Spleen (tissue), 11 donors: ENCODE measurements at regions not wholly inside any gene's neighbourhood (a gene's known extent, or its start where the extent isn't known, plus 50 kb on each side); places are given as distances from the start of the nearest gene placed in this dataset.
"Not testable (repeated sequence)": the region's sequence is repeated elsewhere in the genome, so short reads cannot be mapped to it uniquely, and the experiment has no call there.

Experiments
- DNase-seq: peaks from one replicate; pipeline ENCODE4 v3.0.0-alpha.2; 2020
- H3K27ac ChIP-seq, 8 donors: fragments of 200-600 bp; sonication (generic) in 7 of 8; 1 replicate in 4 of 8; 2 replicates in 4 of 8; pipeline versions ENCODE4 v1.5.0 to v1.8.0; 2016 to 2021; ENCODE audit warnings: inconsistent platforms in 4 of 8, mild to moderate bottlenecking in 4 of 8, moderate library complexity in 1 of 8
- H3K27me3 ChIP-seq, 7 donors: fragments of 200-600 bp; sonication (generic) in 6 of 7; replicated peaks in 1 of 7; 1 replicate in 4 of 7; 2 replicates in 3 of 7; pipeline versions ENCODE4 v1.5.0 to v1.8.0; 2016 to 2021; ENCODE audit warnings: inconsistent platforms in 3 of 7, mild to moderate bottlenecking in 1 of 7
- H3K36me3 ChIP-seq, 6 donors: fragments of 200-600 bp; sonication (generic) in 5 of 6; 1 replicate in 4 of 6; 2 replicates in 2 of 6; pipeline versions ENCODE4 v1.5.0 to v1.8.0; 2016 to 2021; ENCODE audit warnings: inconsistent platforms in 2 of 6
- H3K4me1 ChIP-seq, 6 donors: fragments of 200-600 bp; sonication (generic) in 5 of 6; 1 replicate in 3 of 6; 2 replicates in 3 of 6; pipeline versions ENCODE4 v1.5.0 to v1.8.0; 2016 to 2021; ENCODE audit warnings: inconsistent platforms in 3 of 6
- H3K4me3 ChIP-seq, 8 donors: fragments of 200-600 bp; sonication (generic) in 7 of 8; 1 replicate in 4 of 8; 2 replicates in 4 of 8; pipeline versions ENCODE4 v1.5.0 to v1.8.0; 2016 to 2021; ENCODE audit warnings: inconsistent platforms in 4 of 8, mild to moderate bottlenecking in 4 of 8, moderate library complexity in 2 of 8
- H3K9me3 ChIP-seq, 8 donors: fragments of 200-600 bp; sonication (generic) in 7 of 8; 1 replicate in 4 of 8; 2 replicates in 4 of 8; pipeline versions ENCODE4 v1.5.0 to v1.8.0; 2016 to 2021; ENCODE audit warnings: inconsistent platforms in 4 of 8
- POLR2A ChIP-seq, 3 donors: fragments of 450-650 bp; IDR thresholded peaks; one replicate each; pipeline ENCODE4 v1.5.1; 2017; ENCODE audit warnings: antibody characterized with exemption in 3 of 3, mild to moderate bottlenecking in 1 of 3
- POLR2AphosphoS5 ChIP-seq, 3 donors: sonication (generic); formaldehyde crosslinking; IDR thresholded peaks; one replicate each; pipeline ENCODE4 v1.5.1; 2017; ENCODE audit warnings: antibody characterized with exemption in 3 of 3
- WGBS, 5 donors: extraction: QIAGEN DNeasy Blood & Tissue Kit in 3 of 5; methylation state at CpG; one replicate each; pipeline versions ENCODE4 v1.1.5 to v1.1.7; 2013 to 2018; 5-methylcytosine and 5-hydroxymethylcytosine counted together
- intact Hi-C: fragments of 100-400 bp; cut with DNase I; formaldehyde crosslinking; loops from one replicate; pipeline ENCODE4 v1.15.0; 2023; ENCODE audit warnings: low total_unique reads
- TF ChIP-seq, protein P1 (sequence below), 11 experiments: fragments of 200-600 bp in 7 of 11; fragments of 450-650 bp in 4 of 11; sonication (generic) in 4 of 11; IDR thresholded peaks in 8 of 11; conservative IDR thresholded peaks in 3 of 11; 1 replicate in 7 of 11; 2 replicates in 4 of 11; pipeline versions ENCODE4 v1.4.0 to v1.8.0; 2016 to 2021; ENCODE audit warnings: antibody characterized with exemption in 11 of 11, inconsistent platforms in 4 of 11, mild to moderate bottlenecking in 1 of 11
- donor health status: healthy with polysubstance abuse.
- donor health status: DM: no; HTN: no; CAD: no; lungs with moderate emphysema.
- donor health status: DM: no; HTN: no; CAD: no.
- donor health status: Bipolar disorder and iron deficiency.
- donor health status: healthy.
- donor health status: DM: no; HTN: no; CAD: no.
- donor health status: DM: yes; HTN: yes; CAD: no.

- Histone ChIP-seq H3K27ac (no peak overlapping the region), H3K9me3 (no peaks in the 10 kb centered on the region), H3K36me3 (no peaks in the 10 kb centered on the region), H3K27me3 (peaks cover 0 to 18% (median 0%) of the 10 kb centered on the region in 7 donors), H3K4me1 (no peaks in the 10 kb centered on the region), H3K4me3 (no peak overlapping the region)
- 63 to 79% (median 75%) methylated on average over 6 of the region's 6 CpGs for WGBS, 5 donors
- no peak for DNase-seq
- intact Hi-C loops: no loop called here
- TF ChIP-seq POLR2AphosphoS5 (IDR thresholded peaks at IDR 0.05): no peak
- TF ChIP-seq, protein P1, sequence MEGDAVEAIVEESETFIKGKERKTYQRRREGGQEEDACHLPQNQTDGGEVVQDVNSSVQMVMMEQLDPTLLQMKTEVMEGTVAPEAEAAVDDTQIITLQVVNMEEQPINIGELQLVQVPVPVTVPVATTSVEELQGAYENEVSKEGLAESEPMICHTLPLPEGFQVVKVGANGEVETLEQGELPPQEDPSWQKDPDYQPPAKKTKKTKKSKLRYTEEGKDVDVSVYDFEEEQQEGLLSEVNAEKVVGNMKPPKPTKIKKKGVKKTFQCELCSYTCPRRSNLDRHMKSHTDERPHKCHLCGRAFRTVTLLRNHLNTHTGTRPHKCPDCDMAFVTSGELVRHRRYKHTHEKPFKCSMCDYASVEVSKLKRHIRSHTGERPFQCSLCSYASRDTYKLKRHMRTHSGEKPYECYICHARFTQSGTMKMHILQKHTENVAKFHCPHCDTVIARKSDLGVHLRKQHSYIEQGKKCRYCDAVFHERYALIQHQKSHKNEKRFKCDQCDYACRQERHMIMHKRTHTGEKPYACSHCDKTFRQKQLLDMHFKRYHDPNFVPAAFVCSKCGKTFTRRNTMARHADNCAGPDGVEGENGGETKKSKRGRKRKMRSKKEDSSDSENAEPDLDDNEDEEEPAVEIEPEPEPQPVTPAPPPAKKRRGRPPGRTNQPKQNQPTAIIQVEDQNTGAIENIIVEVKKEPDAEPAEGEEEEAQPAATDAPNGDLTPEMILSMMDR (IDR thresholded peaks at IDR 0.05 in 8 of 11, conservative IDR thresholded peaks at IDR 0.05 in 3 of 11): no peak
- TF ChIP-seq POLR2A (IDR thresholded peaks at IDR 0.05): no peak
Measured at GRCh38 chr2:224217233-224217961, 178.3 kb upstream of the SERPINE2 start.

- H3K36me3 ChIP-seq, H3K27ac ChIP-seq, DNase-seq, H3K4me3 ChIP-seq, H3K4me1 ChIP-seq, intact Hi-C loops, H3K9me3 ChIP-seq: not testable (repeated sequence)
- H3K27me3 ChIP-seq: peaks cover 0 to 14% (median 0%) of the 10 kb centered on the region in 7 donors
- 81 to 96% (median 87%) methylated on average over 3 of the region's 3 CpGs for WGBS, 5 donors
Measured at GRCh38 chr2:224215611-224216010, 176.5 kb upstream of the SERPINE2 start.

DNA sequence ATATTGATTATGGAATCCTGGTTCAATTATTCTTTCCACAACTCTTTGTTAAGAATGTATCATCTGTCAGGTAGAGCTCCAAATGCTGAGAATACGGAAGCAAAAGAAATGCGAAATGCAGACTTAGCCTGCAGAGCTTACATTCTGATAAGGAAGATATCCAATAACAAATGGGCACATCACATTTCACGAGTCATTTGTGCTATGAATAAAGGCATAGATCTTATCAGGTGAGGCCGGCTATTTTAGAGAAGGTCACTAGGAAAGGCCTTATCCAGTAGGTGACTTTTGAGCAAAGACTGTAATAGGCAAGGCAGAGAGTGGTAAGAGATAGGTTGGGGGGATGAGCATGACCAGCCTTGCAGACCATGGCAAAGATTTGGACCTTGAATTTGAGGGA is 174.3 kb upstream of the SERPINE2 start:
- H3K9me3 ChIP-seq: no peaks in the 10 kb centered on the region
- 71 to 85% (median 77%) methylated on average over 4 of the region's 4 CpGs for WGBS, 5 donors
- H3K27ac ChIP-seq: no peak overlapping the region
- H3K27me3 ChIP-seq: peaks cover 0 to 14% (median 0%) of the 10 kb centered on the region in 7 donors
- intact Hi-C loops: no loop called here
- TF ChIP-seq POLR2AphosphoS5 (IDR thresholded peaks at IDR 0.05) (no peak), POLR2A (IDR thresholded peaks at IDR 0.05) (no peak)
- TF ChIP-seq, protein P1 (IDR thresholded peaks at IDR 0.05 in 8 of 11, conservative IDR thresholded peaks at IDR 0.05 in 3 of 11): no peak
- H3K4me1 ChIP-seq: peaks cover 0 to 4% (median 0%) of the 10 kb centered on the region in 6 donors
- no peaks in the 10 kb centered on the region for H3K36me3 ChIP-seq
- H3K4me3 ChIP-seq: no peak overlapping the region
- no peak for DNase-seq

DNA sequence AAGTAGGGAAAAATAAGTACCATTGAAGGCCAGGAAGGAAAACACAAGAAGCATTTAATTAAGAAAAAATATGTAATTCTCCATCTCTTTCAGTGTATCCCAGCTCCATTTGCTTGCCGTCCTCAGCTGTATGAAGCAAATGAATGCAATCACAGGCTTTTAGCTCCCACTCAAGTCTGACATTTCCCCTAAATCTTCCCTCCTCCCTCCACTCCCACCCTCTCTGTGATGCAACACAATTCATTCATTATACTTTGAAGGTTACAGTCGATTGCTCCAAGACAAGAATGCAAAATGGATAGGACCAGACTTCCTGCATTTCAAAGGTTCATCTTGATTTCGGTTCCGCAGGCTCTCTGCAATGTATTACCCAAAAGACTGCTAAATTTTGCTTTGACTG is 172.7 kb upstream of the SERPINE2 start:
- DNase-seq: no peak
- TF ChIP-seq, protein P1 (IDR thresholded peaks at IDR 0.05 in 8 of 11, conservative IDR thresholded peaks at IDR 0.05 in 3 of 11): no peak
- no peak for TF ChIP-seq POLR2AphosphoS5 (IDR thresholded peaks at IDR 0.05)
- TF ChIP-seq POLR2A (IDR thresholded peaks at IDR 0.05): no peak
- H3K4me3 ChIP-seq: no peak overlapping the region

More for the DNA sequence above, 172.7 kb upstream of the SERPINE2 start:
- Histone ChIP-seq H3K4me1 (peaks cover 0 to 4% (median 0%) of the 10 kb centered on the region in 6 donors), H3K36me3 (no peaks in the 10 kb centered on the region), H3K9me3 (no peaks in the 10 kb centered on the region), H3K27ac (no peak overlapping the region), H3K27me3 (peaks cover 0 to 14% (median 0%) of the 10 kb centered on the region in 7 donors)
- intact Hi-C loops: no loop called here
- WGBS, 5 donors: 54 to 68% (median 56%) methylated on average over 4 of the region's 4 CpGs
